HG02885 (cell line): ENCODE measurements at regions not wholly inside any gene's neighbourhood (a gene's known extent, or its start where the extent isn't known, plus 50 kb on each side); places are given as distances from the start of the nearest gene placed in this dataset.

Source experiments
- ATAC-seq: cut with Tn5 transposase; IDR thresholded peaks from one replicate; pipeline ENCODE4 v1.9.1; 2021; ENCODE audit warnings: mild to moderate bottlenecking; ENCODE audit not compliant: unreplicated experiment, poor library complexity

DNA sequence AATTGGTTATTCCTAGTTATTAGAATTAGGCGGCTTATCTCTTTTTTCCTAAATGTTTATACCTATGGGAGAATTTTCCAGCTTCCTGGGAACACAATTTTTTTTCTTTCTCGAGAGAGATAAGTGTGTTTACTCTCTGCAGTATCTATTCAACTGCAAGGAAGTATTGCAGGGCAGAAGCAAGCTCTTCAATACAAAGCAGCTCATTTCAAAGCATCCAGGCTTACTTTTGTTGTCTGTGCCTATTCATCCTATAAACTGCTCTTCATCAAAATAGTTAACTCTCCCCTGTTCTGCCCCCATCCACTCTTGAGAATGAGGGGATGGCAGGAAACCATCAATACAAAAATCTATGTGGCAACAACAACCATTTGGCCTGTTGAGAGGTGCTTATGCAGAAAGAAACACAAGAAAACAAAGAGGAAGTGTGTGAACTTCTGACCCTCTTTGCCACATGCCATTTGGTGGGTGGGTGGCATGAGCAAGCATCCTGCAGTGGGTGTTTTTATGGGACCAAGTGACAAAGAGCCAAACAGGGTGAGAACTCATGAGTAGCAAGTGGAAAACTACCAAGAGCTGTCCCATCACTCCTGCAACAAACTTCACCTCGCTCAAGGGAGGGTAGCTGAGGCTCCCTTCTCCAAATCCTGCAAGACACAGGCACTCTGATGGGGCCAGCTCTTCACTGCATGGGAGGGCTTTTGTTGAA lies 50.6 kb upstream of the MRPS6 start:
- no peak for ATAC-seq

DNA sequence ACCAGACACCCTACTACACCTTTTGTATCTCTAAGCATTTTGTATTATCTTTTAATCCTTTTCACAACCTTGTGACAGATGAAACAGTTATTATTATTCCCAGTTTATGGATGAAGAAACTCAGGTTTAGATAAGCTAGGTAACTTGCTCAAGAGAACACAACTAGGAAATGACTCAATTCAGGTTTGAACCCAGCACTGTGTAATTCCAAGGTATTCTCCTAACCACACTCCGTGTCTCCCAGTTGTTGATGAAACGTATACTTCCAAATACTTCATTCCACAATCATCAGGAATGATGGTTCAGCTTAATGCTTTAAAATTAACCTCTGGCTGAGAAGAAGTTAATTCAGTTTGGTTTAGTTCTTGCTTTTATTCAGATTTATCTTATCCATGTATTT lies 51.7 kb upstream of the MRPS6 start:
- no peak for ATAC-seq

DNA sequence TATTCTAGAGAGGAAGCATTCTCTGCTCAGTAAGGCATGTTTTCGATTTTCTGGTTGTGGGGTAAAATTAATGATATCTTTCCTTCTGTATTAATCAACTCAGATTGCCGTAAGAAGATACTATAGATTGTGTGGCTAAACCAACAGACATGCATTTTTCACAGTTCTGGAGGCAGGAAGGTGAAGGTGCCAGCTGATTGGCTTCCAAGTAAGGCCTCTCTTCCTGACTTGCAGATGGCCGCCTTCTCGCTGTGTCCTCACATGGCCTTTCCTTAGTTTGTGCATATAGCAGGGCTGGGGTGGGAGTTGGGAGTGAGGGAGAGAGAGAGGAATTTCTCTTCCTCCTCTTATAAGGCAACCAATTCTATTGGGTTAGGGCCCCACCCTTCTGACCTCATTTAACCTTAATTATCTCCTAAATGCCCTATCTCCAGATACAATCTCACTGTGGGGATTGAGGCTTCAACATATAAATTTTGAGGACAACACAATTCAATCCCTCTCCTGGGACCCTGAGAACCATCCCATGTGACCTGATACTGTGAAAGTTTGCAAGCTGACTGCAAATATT lies 52.3 kb upstream of the MRPS6 start:
- no peak for ATAC-seq

- ATAC-seq = peak; percentile 38
These were observed 53.2 kb upstream of the MRPS6 start for GRCh38 chr21:34020005-34020847.

DNA sequence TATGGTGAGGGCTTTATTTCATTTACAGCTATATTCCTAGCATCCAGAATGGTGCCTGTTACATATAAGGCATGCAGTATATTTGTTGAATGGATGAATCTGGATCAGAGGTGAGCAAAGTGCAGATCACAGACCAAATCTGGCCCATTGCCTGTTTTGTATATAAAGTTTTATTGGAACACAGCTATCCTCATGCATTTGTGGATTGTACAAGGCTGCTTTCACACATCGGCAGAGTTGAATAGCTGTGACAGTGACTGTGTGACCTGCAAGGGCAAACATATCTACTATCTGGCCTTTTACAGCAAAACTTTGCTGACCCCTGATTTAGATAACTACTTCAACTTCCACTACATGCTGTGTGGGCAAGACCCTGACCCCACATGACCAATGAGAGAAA lies 54.0 kb upstream of the MRPS6 start:
- ATAC-seq = no peak

DNA sequence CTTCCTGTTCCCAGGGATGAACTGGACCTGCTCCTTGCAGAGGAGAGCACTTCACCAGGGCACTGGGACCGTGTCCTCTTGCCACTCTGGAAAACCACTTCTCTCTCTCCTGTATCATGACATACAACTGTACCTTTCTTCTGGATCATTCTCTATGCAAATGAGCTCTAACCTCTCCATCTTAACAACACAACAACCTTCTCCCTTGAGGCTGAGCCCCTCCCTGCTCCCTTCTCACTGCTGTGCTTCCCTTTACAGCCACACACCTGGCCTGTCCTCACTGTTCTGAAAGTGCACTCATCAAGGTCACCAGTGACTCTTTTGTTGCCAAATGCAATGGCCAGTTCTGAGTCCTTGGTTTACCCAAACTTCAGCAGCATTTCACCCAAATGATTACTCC lies 54.5 kb upstream of the MRPS6 start:
- no peak for ATAC-seq

DNA sequence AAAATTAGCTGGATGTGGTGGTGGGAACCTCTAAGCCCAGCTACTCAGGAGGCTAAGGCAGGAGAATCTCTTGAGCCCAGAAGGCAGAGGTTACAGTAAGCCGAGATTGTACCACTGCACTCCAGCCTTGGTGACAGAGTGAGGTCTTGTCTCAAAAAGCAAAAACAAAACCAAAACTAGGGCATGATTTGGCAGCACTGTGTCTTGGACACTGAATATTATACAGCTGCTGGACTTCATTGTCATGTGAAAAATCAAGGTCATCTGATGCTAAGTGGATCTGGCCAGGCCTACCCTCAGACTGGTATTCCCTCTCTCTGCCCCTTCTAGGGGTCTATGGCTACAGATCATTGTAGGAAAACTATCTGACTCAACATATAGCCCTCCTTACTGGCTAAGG lies 55.2 kb upstream of the MRPS6 start:
- no peak for ATAC-seq

- ATAC-seq = peak; percentile 41
These were observed 56.1 kb upstream of the MRPS6 start for GRCh38 chr21:34017039-34017961.

DNA sequence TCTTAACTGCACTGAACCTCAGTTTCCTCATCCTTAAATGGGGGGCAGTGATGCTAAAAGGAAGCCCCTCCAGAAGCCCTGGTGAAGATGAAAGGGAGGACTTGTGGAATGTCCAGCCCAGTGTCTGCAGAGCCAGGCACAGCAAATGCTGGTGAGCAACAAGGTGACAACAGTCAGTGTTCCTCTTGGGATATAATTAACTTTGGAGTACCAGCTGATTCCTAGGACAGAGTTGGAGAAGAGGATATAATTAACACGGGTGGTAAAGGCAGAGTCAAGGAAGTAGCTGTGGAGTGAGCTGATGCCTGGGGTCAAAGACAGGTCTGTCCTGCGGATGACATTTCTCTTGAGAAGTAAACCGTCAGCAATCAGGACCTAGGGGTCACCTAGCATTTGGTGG lies 60.7 kb upstream of the MRPS6 start:
- no peak for ATAC-seq

DNA sequence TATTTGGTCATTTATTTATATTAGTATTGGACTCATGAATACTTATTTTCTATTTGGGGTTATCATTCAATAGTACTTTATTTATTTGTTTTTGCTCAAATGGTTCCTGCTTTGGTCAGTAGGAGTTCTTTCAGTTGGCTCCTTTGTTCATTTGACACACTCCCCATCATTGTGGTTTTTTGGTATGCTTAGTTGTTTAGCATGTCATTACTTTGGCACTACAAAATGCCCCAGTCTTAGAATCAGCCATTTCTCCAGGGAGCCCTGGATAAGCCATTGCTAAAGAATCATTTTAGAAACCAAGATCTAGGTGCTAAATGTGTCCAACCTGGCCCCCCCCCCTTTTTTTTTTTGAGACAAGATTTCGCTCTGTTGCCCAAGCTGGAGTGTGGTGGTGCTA lies 61.7 kb upstream of the MRPS6 start:
- no peak for ATAC-seq

DNA sequence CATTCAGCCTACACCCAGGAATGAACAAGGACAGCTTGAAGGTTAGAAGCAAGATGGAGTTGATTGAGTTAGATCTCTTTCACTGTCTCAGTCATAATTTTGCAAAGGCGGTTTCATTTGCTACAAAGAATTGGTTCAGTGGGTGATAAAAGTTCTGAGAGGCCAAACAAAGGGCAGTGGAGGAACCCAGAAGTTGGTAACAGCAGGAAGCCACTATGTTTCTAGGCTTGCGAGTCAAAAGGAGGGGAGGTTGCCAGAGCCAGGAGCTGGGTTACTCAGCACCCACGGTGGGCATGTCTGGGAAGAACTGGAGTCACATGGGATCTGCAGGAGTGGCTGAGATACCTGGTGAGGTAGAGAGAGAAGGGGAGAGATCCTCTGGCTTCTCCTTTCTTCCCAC lies 64.2 kb upstream of the MRPS6 start:
- ATAC-seq = no peak

DNA sequence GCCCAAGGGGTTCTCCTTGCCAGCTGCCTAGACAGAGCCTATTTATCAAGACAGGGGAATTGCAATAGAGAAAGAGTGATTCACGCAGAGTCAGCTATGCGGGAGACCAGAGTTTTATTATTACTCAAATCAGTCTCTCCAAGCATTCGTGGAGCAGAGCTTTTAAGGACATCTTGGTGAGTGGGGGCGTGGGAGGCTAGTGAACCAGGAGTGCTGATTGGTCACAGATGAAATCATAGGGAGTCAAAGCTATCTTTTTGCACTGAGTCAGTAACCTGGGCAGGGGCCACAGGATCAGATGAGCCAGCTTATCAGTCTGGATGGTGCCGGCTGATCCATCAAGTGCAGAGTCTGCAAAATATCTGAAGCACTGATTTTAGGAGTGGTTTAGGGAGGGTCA lies 64.8 kb upstream of the MRPS6 start:
- ATAC-seq = no peak

DNA sequence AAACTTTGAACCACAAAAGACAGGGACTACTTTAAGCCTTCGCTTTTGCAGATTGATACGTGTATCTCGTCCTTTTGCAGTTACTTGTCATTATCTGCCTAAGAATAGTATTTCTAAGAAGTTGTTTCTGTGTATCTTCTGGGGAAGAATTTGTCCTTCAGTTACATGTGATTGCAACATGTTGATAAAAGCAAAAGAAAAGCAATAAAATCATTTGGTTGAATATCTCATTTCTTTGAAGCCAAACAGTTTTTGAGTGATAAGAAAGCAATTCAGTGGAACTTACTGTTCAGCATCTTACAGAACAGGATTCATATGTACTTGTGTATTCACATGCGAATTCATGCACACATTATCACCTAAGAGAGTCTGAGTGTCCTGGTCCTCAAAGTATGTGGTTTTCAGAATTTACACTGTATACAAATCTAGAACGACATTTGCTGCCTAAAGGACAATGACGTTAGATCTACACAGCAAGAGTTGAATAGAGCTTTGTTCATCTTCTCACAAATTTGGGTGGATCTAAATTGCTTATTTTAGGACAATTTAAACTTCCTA lies 66.7 kb upstream of the MRPS6 start:
- no peak for ATAC-seq

- no peak for ATAC-seq
These were observed 68.4 kb upstream of the MRPS6 start for GRCh38 chr21:34004974-34005373.

DNA sequence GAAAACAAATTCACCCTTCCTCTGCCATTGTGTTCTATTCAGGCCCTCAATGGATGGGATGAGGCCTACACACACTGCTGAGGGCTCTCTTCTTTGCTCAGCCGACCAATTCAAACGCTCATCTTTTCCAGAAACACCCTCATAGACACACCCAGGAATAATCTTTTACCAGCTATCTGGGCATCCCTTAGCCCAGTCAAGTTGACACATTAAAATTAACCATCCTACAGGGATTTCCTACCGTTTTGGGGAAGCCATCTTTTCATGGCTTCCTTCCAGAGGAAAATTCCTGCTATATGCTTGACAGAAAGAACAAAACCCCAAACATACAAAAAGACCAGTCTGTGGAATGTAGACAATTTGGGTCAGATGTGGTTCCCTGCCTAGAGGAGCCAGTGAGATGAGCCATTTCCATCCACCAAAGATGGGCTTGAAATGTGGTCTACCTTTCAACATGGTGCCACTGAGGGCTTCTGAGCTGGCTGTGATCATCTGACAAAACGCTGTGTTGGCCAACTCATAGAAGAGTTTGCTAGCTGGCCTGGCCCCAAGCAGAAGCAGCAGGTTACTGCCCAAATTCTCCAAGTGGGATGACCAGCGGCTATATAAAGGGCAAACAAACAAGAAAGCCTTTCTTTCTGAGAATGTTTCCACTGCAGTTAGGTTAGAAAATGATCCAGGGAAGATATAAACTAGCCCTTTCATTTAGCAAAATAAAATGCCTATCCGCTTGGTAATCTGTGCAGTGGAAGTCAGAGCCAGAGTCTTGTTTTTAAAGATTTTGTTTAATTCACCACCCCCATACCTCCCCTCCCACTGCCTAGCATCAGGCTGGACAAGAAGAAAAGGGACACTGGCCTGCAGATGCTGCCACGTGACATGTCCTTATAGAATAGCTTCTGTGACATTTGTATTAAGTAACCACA lies 69.1 kb upstream of the MRPS6 start:
- no peak for ATAC-seq

GRCh38 chr21:34003428-34003827 lies 70.0 kb upstream of the MRPS6 start:
- no peak for ATAC-seq

DNA sequence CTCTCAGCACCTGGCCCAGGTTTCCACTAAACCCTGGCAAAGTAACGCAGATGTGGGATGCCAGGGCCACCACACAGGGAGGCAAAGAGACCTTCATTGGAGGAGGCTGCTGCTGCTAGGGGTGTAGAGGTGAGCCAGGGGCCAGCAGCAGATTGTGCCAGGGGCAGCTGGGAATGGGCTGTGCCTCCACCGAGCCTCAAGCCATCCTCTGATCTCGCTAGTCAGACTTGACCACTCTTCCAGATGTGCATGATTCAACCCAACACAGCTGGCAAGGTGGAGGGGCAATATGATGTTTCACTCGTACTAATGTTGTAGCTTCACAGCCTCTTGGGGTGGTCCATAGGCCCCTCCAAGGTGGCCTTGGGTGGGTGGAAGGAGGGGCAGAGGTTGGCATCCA lies 73.0 kb upstream of the MRPS6 start:
- ATAC-seq = no peak

DNA sequence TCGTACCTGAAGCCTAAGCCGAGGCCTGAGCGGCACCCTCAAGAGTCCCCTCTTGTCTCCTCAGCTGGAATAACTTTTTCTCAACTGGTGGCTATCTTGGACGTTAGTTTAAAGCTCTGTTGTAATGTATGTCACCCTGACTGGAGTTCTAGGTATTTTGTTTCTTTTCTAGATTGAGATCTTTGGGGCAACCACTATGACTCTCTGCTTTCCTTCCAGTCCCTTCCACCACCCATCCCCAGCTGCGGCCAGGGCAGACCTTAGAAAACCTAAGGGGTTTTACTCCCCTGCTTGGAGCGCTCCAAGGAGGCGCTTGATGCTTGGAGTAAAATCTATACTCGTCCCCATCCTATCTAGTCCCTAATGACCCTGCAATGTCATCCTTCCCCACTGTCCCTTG lies 74.6 kb upstream of the MRPS6 start:
- ATAC-seq = no peak

GRCh38 chr21:33998402-33998801 lies 75.0 kb upstream of the MRPS6 start:
- no peak for ATAC-seq
